K562 (cell line): ENCODE measurements at regions not wholly inside any gene's neighbourhood (a gene's known extent, or its start where the extent isn't known, plus 50 kb on each side); places are given as distances from the start of the nearest gene placed in this dataset.
A peak's percentile ranks its signal among the peaks of the same experiment; 100 is the strongest.

ENCODE experiments used
- ATAC-seq: fragments of 200-7000 bp; cut with Tn5 transposase; 3 replicates; pipeline ENCODE4 v1.9.1; 2020; ENCODE audit warnings: moderate library complexity
- BruUV-seq: library from RNA; stranded (reverse); fragments of 400-500 nt; replicated peaks from 2 replicates; lab custom pipeline; 2021; lab: Mats Ljungman, UMichigan
- CTCF ChIA-PET: fragments of 300-600 bp; formaldehyde crosslinking; extraction: SDS; loops from one replicate; lab custom pipeline; 2021; ENCODE audit warnings: low intra/inter-chr PET ratio; lab: Yijun Ruan, JAX
- POLR2A ChIA-PET: fragments of 300-600, 350-650 bp; sonication (Branson Sonifier 250); formaldehyde crosslinking; extraction: SDS; loops from one replicate; lab custom pipeline; 2021; ENCODE audit warnings: antibody characterized with exemption, inconsistent platforms; lab: Yijun Ruan, JAX
- DNase-seq, 4 experiments: peaks; one replicate each; pipeline versions ENCODE4 v3.0.0 to v3.0.0-alpha.2; 2011 to 2018; ENCODE audit warnings: low spot score in 3 of 4, mixed read lengths in 3 of 4; ENCODE audit errors: extremely low read depth in 1 of 4
- FAIRE-seq: peaks from 2 replicates; lab custom pipeline; 2011; peaks lifted over from hg19 to GRCh38; lab: Jason Lieb, UNC
- H2AFZ ChIP-seq: 2 replicates; pipeline ENCODE4 v1.6.0; 2011; ENCODE audit warnings: low read depth, low read length, control low read depth, inconsistent platforms
- H3K27ac ChIP-seq: fragments of 200-600 bp; 3 replicates; pipeline ENCODE4 v1.8.0; 2011; ENCODE audit warnings: low read depth, mild to moderate bottlenecking, control low read depth, inconsistent platforms, low read length, moderate library complexity, mixed read lengths; ENCODE audit errors: extremely low read depth
- H3K27me3 ChIP-seq, 2 experiments: fragments of 300-600 bp in 1 of 2; 2 replicates in 1 of 2; 3 replicates in 1 of 2; pipeline versions ENCODE4 v1.6.0 to v1.8.0; 2011; ENCODE audit warnings: inconsistent platforms in 2 of 2, low read length in 2 of 2, mild to moderate bottlenecking in 1 of 2, mixed read lengths in 1 of 2, moderate library complexity in 1 of 2; ENCODE audit not compliant: control insufficient read depth in 2 of 2, insufficient read depth in 2 of 2
- H3K36me3 ChIP-seq: fragments of 300-600 bp; 3 replicates; pipeline ENCODE4 v1.8.0; 2011; ENCODE audit warnings: mild to moderate bottlenecking, low read length, inconsistent platforms; ENCODE audit not compliant: control insufficient read depth, insufficient read depth
- H3K4me1 ChIP-seq, 2 experiments: fragments of 200-600 bp in 1 of 2; replicated peaks in 1 of 2; 2 replicates in 1 of 2; 3 replicates in 1 of 2; pipeline versions ENCODE4 v1.5.1 to v1.8.0; 2011; ENCODE audit warnings: inconsistent platforms in 2 of 2, low read length in 2 of 2, mild to moderate bottlenecking in 1 of 2, mixed read lengths in 1 of 2, moderate library complexity in 1 of 2; ENCODE audit not compliant: control insufficient read depth in 2 of 2, insufficient read depth in 2 of 2
- H3K4me2 ChIP-seq: 2 replicates; pipeline ENCODE4 v1.6.1; 2011; ENCODE audit warnings: low read length, control low read depth, inconsistent platforms, mixed read lengths; ENCODE audit not compliant: insufficient read depth
- H3K4me3 ChIP-seq: fragments of 200-600 bp; sonication (generic), shearing (Covaris generic); 2 replicates; pipeline ENCODE4 v1.5.1; 2016; ENCODE audit warnings: control low read depth, inconsistent platforms
- H3K79me2 ChIP-seq: fragments of 200-600 bp; 3 replicates; pipeline ENCODE4 v1.8.0; 2011; ENCODE audit warnings: low read length, inconsistent platforms; ENCODE audit not compliant: control insufficient read depth, insufficient read depth
- H3K9ac ChIP-seq, 2 experiments: 2 replicates each; pipeline versions ENCODE4 v1.6.0 to v1.6.1; 2011; ENCODE audit warnings: low read depth in 2 of 2, low read length in 2 of 2, control low read depth in 1 of 2, inconsistent platforms in 1 of 2, mild to moderate bottlenecking in 1 of 2, mixed read lengths in 1 of 2; ENCODE audit not compliant: insufficient read depth in 1 of 2
- H3K9me1 ChIP-seq: one replicate; pipeline ENCODE4 v1.6.0; 2011; ENCODE audit warnings: inconsistent platforms, mild to moderate bottlenecking, low read length, moderate library complexity; ENCODE audit not compliant: control insufficient read depth, insufficient read depth
- H3K9me3 ChIP-seq: replicated peaks from 2 replicates; pipeline ENCODE4 v1.5.1; 2011; ENCODE audit warnings: low read depth, low read length, inconsistent platforms; ENCODE audit not compliant: control insufficient read depth, insufficient read depth
- H4K20me1 ChIP-seq: replicated peaks from 2 replicates; pipeline ENCODE4 v1.6.1; 2011; ENCODE audit warnings: low read length, inconsistent platforms, mixed read lengths; ENCODE audit not compliant: control insufficient read depth, insufficient read depth
- CEBPG ChIP-seq, 3 experiments: fragments of 200-800 bp in 1 of 3; sonication (Bioruptor generic) in 1 of 3; sonication (generic) in 1 of 3; formaldehyde crosslinking in 1 of 3; IDR thresholded peaks in 2 of 3; conservative IDR thresholded peaks in 1 of 3; 2 replicates each; pipeline versions ENCODE4 v1.6.1 to v1.8.0; 2016 to 2022; ENCODE audit warnings: missing compliant biosample characterization in 2 of 3, missing genetic modification characterization in 2 of 3, mild to moderate bottlenecking in 1 of 3, missing genetic modification reagents in 1 of 3
- CHD1 ChIP-seq: fragments of 200-600 bp; sonication (generic); IDR thresholded peaks from one replicate; pipeline ENCODE4 v1.6.1; 2012; ENCODE audit warnings: mild to moderate bottlenecking, moderate library complexity, low read length, inconsistent platforms
- CHD4 ChIP-seq: fragments of 200-600 bp; sonication (generic); IDR thresholded peaks from 3 replicates; pipeline ENCODE4 v1.6.1; 2012; ENCODE audit warnings: low read depth, mild to moderate bottlenecking, mixed read lengths, low read length, inconsistent platforms; ENCODE audit not compliant: insufficient read depth, insufficient replicate concordance, poor library complexity, severe bottlenecking
- FOSL1 ChIP-seq: fragments of 200-800 bp; sonication (Bioruptor generic); conservative IDR thresholded peaks from 2 replicates; pipeline ENCODE4 v1.6.1; 2016; ENCODE audit warnings: missing genetic modification characterization, missing compliant biosample characterization
- HMG20A ChIP-seq: fragments of 450-650 bp; formaldehyde crosslinking; conservative IDR thresholded peaks from 2 replicates; pipeline ENCODE4 v1.4.0; 2020; ENCODE audit warnings: mild to moderate bottlenecking, mixed read lengths
- ZFPM2 ChIP-seq: fragments of 250-450 bp; sonication (Bioruptor Pico); IDR thresholded peaks from 2 replicates; pipeline ENCODE4 v1.5.1; 2022; ENCODE audit warnings: mild to moderate bottlenecking
- ZNF354B ChIP-seq: fragments of 250-450 bp; sonication (Bioruptor Pico); IDR thresholded peaks from 2 replicates; pipeline ENCODE4 v1.4.0; 2020
- ZZZ3 ChIP-seq: fragments of 450-650 bp; IDR thresholded peaks from 2 replicates; pipeline ENCODE4 v1.6.1; 2016; ENCODE audit warnings: antibody characterized with exemption, mild to moderate bottlenecking, moderate library complexity
- WGBS: fragments of 100-300 bp; shearing (Covaris generic); methylation state at CpG from one replicate; pipeline ENCODE4 v1.1.6; 2016; ENCODE audit warnings: low coverage, mixed read lengths; ENCODE audit not compliant: insufficient coverage; ENCODE audit errors: missing lambda C conversion rate; 5-methylcytosine and 5-hydroxymethylcytosine counted together
- in situ Hi-C: fragments of 300-500 bp; cut with MboI; formaldehyde crosslinking; loops from 4 replicates; pipeline ENCODE4 v1.15.0; 2018; ENCODE audit warnings: inconsistent platforms, mixed read lengths
- intact Hi-C: fragments of 100-400 bp; cut with micrococcal nuclease; formaldehyde crosslinking; loops from 2 replicates; pipeline ENCODE4 v1.14.2; 2022

- no peaks in the 10 kb centered on the region for H3K36me3 ChIP-seq
- H3K4me3 ChIP-seq = no peak overlapping the region
- FAIRE-seq = no peak
- ChIA-PET POLR2A (no interaction called here), CTCF (no interaction called here)
- ATAC-seq = no peak
- intact Hi-C loops = no loop called here
- H3K27ac ChIP-seq = no peak overlapping the region
- TF ChIP-seq FOSL1 (tag) = no peak
- TF ChIP-seq CEBPG (CRISPR knock-in tag; IDR thresholded peaks at IDR 0.05) = no peak
- 0 out of 4 replicates have a peak, but pooled peaks of 1 of the 2 experiments have one; percentile 13 for TF ChIP-seq CEBPG (tag; conservative IDR thresholded peaks at IDR 0.05 in 1 of 2, IDR thresholded peaks at IDR 0.05 in 1 of 2)
- no peak for TF ChIP-seq CHD1
- TF ChIP-seq ZZZ3 = no peak
- no peak for TF ChIP-seq HMG20A (CRISPR knock-in tag)
- TF ChIP-seq CHD4 = no peak
- TF ChIP-seq ZNF354B = no peak
- no peak for TF ChIP-seq ZFPM2 (CRISPR knock-in tag)
- no peak overlapping the region for H3K4me2 ChIP-seq
- no peaks in the 10 kb centered on the region for H3K4me1 ChIP-seq
- no peaks in the 10 kb centered on the region for H4K20me1 ChIP-seq
- in situ Hi-C loops = no loop called here
- no peaks in the 10 kb centered on the region for H3K27me3 ChIP-seq
- 0% methylated on average over 2 of the region's 2 CpGs for WGBS
- H3K9ac ChIP-seq = no peak overlapping the region
- H3K79me2 ChIP-seq = no peaks in the 10 kb centered on the region
- H3K9me3 ChIP-seq = no peaks in the 10 kb centered on the region
- H3K9me1 ChIP-seq = no peaks in the 10 kb centered on the region
- no TSS peak for BruUV-seq
- no peak overlapping the region for H2AFZ ChIP-seq
- DNase-seq = no peak
Observed at GRCh38 chr4:13701937-13702446, 74.5 kb upstream of the BOD1L1 start.
